ENCODE measurements at regions not wholly inside any gene's neighbourhood (a gene's known extent, or its start where the extent isn't known, plus 50 kb on each side); places are given as distances from the start of the nearest gene placed in this dataset.

DNA sequence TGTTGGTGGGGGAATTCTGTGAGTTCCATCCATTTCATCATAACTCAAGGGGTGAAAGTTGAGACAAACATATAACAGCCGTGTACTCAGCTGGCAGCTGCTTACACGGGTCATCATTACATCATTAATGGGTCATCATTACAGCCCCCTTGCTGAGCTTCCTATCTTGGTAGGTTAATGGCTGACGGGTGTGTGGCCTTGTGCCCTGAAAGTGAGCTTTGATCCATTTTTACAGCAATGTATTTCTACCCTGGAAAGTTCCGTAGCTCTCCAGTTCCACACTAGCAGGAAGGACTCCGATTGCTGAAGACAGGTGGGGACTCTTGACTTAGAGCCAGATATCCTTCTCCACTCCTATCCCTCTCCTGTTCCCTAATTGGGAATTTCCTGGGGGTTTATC, 105.2 kb upstream of the DLX2 start:
- H3K27ac Mint-ChIP-seq, result no peak overlapping the region
- Histone ChIP-seq H3K36me3 (replicated peaks in 1 of 2; ENCODE audit: control extremely low read depth in 1 of 2, control insufficient read depth in 1 of 2, extremely low read depth in 1 of 2, insufficient read depth in 2 of 2, low read length in 1 of 2) (no peaks in the 10 kb centered on the region), H3K9me3 (ENCODE audit: control extremely low read depth in 1 of 3, control insufficient read depth in 2 of 3, insufficient read depth in 1 of 3, low read length in 2 of 3) (no peaks in the 10 kb centered on the region), H3K4me3 (ENCODE audit: control extremely low read depth in 1 of 5, extremely low read depth in 1 of 5, insufficient read depth in 1 of 5, low read depth in 2 of 5, low read length in 4 of 5) (no peak overlapping the region), H2AFZ (ENCODE audit: insufficient read depth, low read depth, low read length, poor library complexity, severe bottlenecking) (no peak overlapping the region), H3K27me3 (replicated peaks in 1 of 4; ENCODE audit: control extremely low read depth in 1 of 4, control insufficient read depth in 3 of 4, insufficient read depth in 4 of 4, low read length in 3 of 4) (no peaks in the 10 kb centered on the region), H3K9ac (ENCODE audit: low read length) (no peak overlapping the region), H3K27ac (ENCODE audit: low read length in 2 of 2) (no peak overlapping the region), H3K79me2 (ENCODE audit: control insufficient read depth, insufficient read depth, low read length) (no peaks in the 10 kb centered on the region), H3K4me2 (replicated peaks; ENCODE audit: low read depth, low read length, poor library complexity, severe bottlenecking) (no peak overlapping the region), H4K20me1 (ENCODE audit: control insufficient read depth, insufficient read depth, low read length, poor library complexity, severe bottlenecking) (no peaks in the 10 kb centered on the region), H3K4me1 (ENCODE audit: control insufficient read depth in 2 of 2, insufficient read depth in 2 of 2, low read length in 2 of 2) (no peaks in the 10 kb centered on the region)
- ATAC-seq (ENCODE audit: low read depth) (no peak), DNase-seq (no peak)
- CTCF ChIA-PET, result no interaction called here
- intact Hi-C loops (cut with micrococcal nuclease), result no loop called here
- 60% methylated on average over 1 of the region's 5 CpGs for WGBS (ENCODE audit: insufficient coverage)
- no peaks in the 10 kb centered on the region for H3K9me3 Mint-ChIP-seq (ENCODE audit: insufficient read depth)
- H3K4me1 Mint-ChIP-seq, result no peaks in the 10 kb centered on the region
- POLR2A ChIA-PET, result no interaction called here
- TF ChIP-seq, protein P1, sequence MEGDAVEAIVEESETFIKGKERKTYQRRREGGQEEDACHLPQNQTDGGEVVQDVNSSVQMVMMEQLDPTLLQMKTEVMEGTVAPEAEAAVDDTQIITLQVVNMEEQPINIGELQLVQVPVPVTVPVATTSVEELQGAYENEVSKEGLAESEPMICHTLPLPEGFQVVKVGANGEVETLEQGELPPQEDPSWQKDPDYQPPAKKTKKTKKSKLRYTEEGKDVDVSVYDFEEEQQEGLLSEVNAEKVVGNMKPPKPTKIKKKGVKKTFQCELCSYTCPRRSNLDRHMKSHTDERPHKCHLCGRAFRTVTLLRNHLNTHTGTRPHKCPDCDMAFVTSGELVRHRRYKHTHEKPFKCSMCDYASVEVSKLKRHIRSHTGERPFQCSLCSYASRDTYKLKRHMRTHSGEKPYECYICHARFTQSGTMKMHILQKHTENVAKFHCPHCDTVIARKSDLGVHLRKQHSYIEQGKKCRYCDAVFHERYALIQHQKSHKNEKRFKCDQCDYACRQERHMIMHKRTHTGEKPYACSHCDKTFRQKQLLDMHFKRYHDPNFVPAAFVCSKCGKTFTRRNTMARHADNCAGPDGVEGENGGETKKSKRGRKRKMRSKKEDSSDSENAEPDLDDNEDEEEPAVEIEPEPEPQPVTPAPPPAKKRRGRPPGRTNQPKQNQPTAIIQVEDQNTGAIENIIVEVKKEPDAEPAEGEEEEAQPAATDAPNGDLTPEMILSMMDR (IDR thresholded peaks at IDR 0.05), result no peak
- TF ChIP-seq EZH2 (IDR thresholded peaks at IDR 0.05; ENCODE audit: borderline replicate concordance, insufficient read depth, low read depth, low read length, poor library complexity, severe bottlenecking), result no peak
- H3K27me3 Mint-ChIP-seq, result peaks cover 9% of the 10 kb centered on the region
- H3K4me3 Mint-ChIP-seq, result no peak overlapping the region

DNA sequence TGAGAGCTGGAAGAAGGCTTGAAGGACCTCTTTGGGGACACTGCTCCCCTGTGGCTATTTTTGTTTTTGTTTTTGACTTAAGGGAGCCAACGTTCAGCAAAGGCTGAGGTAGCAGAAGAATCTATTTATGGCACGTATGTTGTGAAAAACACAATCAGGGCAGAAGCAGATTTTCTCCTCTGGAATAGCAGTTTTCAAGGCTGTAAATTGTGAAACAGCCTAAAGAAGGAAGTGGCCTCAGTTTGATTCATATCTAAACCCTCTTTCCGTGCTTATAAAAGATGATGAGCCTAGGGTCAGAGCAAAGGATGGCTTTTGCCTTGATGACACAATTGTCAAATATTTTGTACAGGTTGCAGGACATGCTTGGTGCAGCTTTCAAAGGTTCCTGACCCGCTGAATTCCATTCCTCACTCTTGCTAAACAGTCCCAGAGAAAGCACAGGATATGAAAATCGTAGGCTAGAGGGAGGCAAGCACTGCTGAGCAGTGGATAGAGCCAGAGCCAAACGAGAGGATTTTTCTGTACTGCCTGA, 106.2 kb upstream of the DLX2 start:
- POLR2A ChIA-PET, result no interaction called here

More for the DNA sequence above, 106.2 kb upstream of the DLX2 start:
- Histone ChIP-seq H3K9me3 (ENCODE audit: control extremely low read depth in 1 of 3, control insufficient read depth in 2 of 3, insufficient read depth in 1 of 3, low read length in 2 of 3) (no peaks in the 10 kb centered on the region), H2AFZ (ENCODE audit: insufficient read depth, low read depth, low read length, poor library complexity, severe bottlenecking) (no peak overlapping the region), H3K36me3 (replicated peaks in 1 of 2; ENCODE audit: control extremely low read depth in 1 of 2, control insufficient read depth in 1 of 2, extremely low read depth in 1 of 2, insufficient read depth in 2 of 2, low read length in 1 of 2) (no peaks in the 10 kb centered on the region), H3K4me3 (ENCODE audit: control extremely low read depth in 1 of 5, extremely low read depth in 1 of 5, insufficient read depth in 1 of 5, low read depth in 2 of 5, low read length in 4 of 5) (no peak overlapping the region), H3K9ac (ENCODE audit: low read length) (no peak overlapping the region), H3K4me2 (replicated peaks; ENCODE audit: low read depth, low read length, poor library complexity, severe bottlenecking) (no peak overlapping the region), H3K4me1 (ENCODE audit: control insufficient read depth in 2 of 2, insufficient read depth in 2 of 2, low read length in 2 of 2) (no peaks in the 10 kb centered on the region), H3K27me3 (replicated peaks in 1 of 4; ENCODE audit: control extremely low read depth in 1 of 4, control insufficient read depth in 3 of 4, insufficient read depth in 4 of 4, low read length in 3 of 4) (no peaks in the 10 kb centered on the region), H3K79me2 (ENCODE audit: control insufficient read depth, insufficient read depth, low read length) (no peaks in the 10 kb centered on the region), H4K20me1 (ENCODE audit: control insufficient read depth, insufficient read depth, low read length, poor library complexity, severe bottlenecking) (no peaks in the 10 kb centered on the region), H3K27ac (ENCODE audit: low read length in 2 of 2) (no peak overlapping the region)
- H3K4me1 Mint-ChIP-seq, result no peaks in the 10 kb centered on the region
- H3K27me3 Mint-ChIP-seq, result peaks cover 12% of the 10 kb centered on the region
- DNase-seq (no peak), ATAC-seq (ENCODE audit: low read depth) (no peak)
- H3K9me3 Mint-ChIP-seq (ENCODE audit: insufficient read depth), result no peaks in the 10 kb centered on the region
- no peak overlapping the region for H3K4me3 Mint-ChIP-seq
- H3K27ac Mint-ChIP-seq, result no peak overlapping the region
- TF ChIP-seq, protein P1 (IDR thresholded peaks at IDR 0.05), result no peak
- TF ChIP-seq EZH2 (IDR thresholded peaks at IDR 0.05; ENCODE audit: borderline replicate concordance, insufficient read depth, low read depth, low read length, poor library complexity, severe bottlenecking), result no peak
- CTCF ChIA-PET, result no interaction called here
- intact Hi-C loops (cut with micrococcal nuclease), result no loop called here
- 21% methylated on average over 5 of the region's 6 CpGs for WGBS (ENCODE audit: insufficient coverage)
